ENCODE measurements at regions not wholly inside any gene's neighbourhood (a gene's known extent, or its start where the extent isn't known, plus 50 kb on each side); places are given as distances from the start of the nearest gene placed in this dataset.

- no peak for TF ChIP-seq EZH2phosphoT487 (conservative IDR thresholded peaks at IDR 0.05; ENCODE audit: low read length)
- no peak for TF ChIP-seq CTCF (IDR thresholded peaks at IDR 0.05; ENCODE audit: insufficient read depth, low read length, poor library complexity, severe bottlenecking)
Measured at GRCh38 chr6:167665698-167666330, 160.9 kb upstream of the AFDN start.
